Common myeloid progenitor, CD34-positive (primary cell): ENCODE measurements at regions not wholly inside any gene's neighbourhood (a gene's known extent, or its start where the extent isn't known, plus 50 kb on each side); places are given as distances from the start of the nearest gene placed in this dataset.

Experiments used
- CTCF ChIA-PET: fragments of 350-600 bp; sonication (Branson Sonifier 250); formaldehyde crosslinking; loops from one replicate; lab custom pipeline; 2021; ENCODE audit warnings: antibody characterized with exemption; lab: Charles Lee
- POLR2A ChIA-PET: fragments of 350-600 bp; sonication (Branson Sonifier 250); formaldehyde crosslinking; loops from one replicate; lab custom pipeline; 2021; ENCODE audit warnings: antibody characterized with exemption; lab: Charles Lee
- DNase-seq, 3 donors: peaks; one replicate each; pipeline versions ENCODE4 v3.0.0 to v3.0.0-alpha.2; 2013
- H3K27ac ChIP-seq, 2 experiments: 1 replicate in 1 of 2; 2 replicates in 1 of 2; pipeline ENCODE4 v1.7.0; 2013; ENCODE audit warnings: inconsistent platforms in 2 of 2, low read length in 2 of 2, mild to moderate bottlenecking in 2 of 2, low read depth in 1 of 2, moderate library complexity in 1 of 2; ENCODE audit not compliant: severe bottlenecking in 2 of 2, insufficient read depth in 1 of 2, poor library complexity in 1 of 2
- H3K27me3 ChIP-seq, 5 experiments: replicated peaks in 2 of 5; 1 replicate in 3 of 5; 2 replicates in 2 of 5; pipeline versions ENCODE4 v1.6.1 to v1.7.0; 2013; ENCODE audit warnings: low read length in 4 of 5, mild to moderate bottlenecking in 2 of 5, moderate library complexity in 2 of 5, inconsistent platforms in 1 of 5; ENCODE audit not compliant: insufficient read depth in 5 of 5, control insufficient read depth in 4 of 5
- H3K36me3 ChIP-seq, 4 experiments: 1 replicate in 2 of 4; 2 replicates in 2 of 4; pipeline versions ENCODE4 v1.6.1 to v1.7.0; 2013; ENCODE audit warnings: low read length in 3 of 4, control low read depth in 1 of 4, mild to moderate bottlenecking in 1 of 4; ENCODE audit not compliant: control insufficient read depth in 4 of 4, insufficient read depth in 4 of 4
- H3K4me1 ChIP-seq, 4 experiments: 1 replicate in 3 of 4; 2 replicates in 1 of 4; pipeline versions ENCODE4 v1.6.1 to v1.7.1; 2013; ENCODE audit warnings: low read length in 3 of 4, mild to moderate bottlenecking in 3 of 4, control low read depth in 1 of 4, inconsistent platforms in 1 of 4, moderate library complexity in 1 of 4; ENCODE audit not compliant: control insufficient read depth in 4 of 4, insufficient read depth in 4 of 4; ENCODE audit errors: control extremely low read depth in 1 of 4
- H3K4me3 ChIP-seq, 7 experiments: 1 replicate in 4 of 7; 2 replicates in 3 of 7; pipeline versions ENCODE4 v1.5.1 to v1.7.0; 2013; ENCODE audit warnings: mild to moderate bottlenecking in 7 of 7, low read length in 6 of 7, moderate library complexity in 6 of 7, inconsistent platforms in 2 of 7, low read depth in 2 of 7, control low read depth in 1 of 7; ENCODE audit not compliant: insufficient read depth in 4 of 7, control insufficient read depth in 1 of 7; ENCODE audit errors: extremely low read depth in 1 of 7
- H3K9me3 ChIP-seq, 5 experiments: 1 replicate in 4 of 5; 2 replicates in 1 of 5; pipeline versions ENCODE4 v1.6.1 to v1.7.1; 2013; ENCODE audit warnings: low read length in 4 of 5, mild to moderate bottlenecking in 2 of 5, inconsistent platforms in 1 of 5, low read depth in 1 of 5, moderate library complexity in 1 of 5; ENCODE audit not compliant: control insufficient read depth in 4 of 5, insufficient read depth in 2 of 5; ENCODE audit errors: control extremely low read depth in 1 of 5
- WGBS: methylation state at CpG from one replicate; pipeline ENCODE4 v1.1.5; 2013; ENCODE audit not compliant: insufficient coverage; 5-methylcytosine and 5-hydroxymethylcytosine counted together

GRCh38 chr5:159420940-159421339 is 90.7 kb upstream of the IL12B start:
- Histone ChIP-seq H3K36me3 (no peaks in the 10 kb centered on the region), H3K9me3 (no peaks in the 10 kb centered on the region), H3K4me1 (no peaks in the 10 kb centered on the region), H3K4me3 (no peak overlapping the region), H3K27ac (no peak overlapping the region), H3K27me3 (no peaks in the 10 kb centered on the region)
- POLR2A ChIA-PET: interaction anchor here (0.7 to 1.1 kb wide), 2 partner anchors 12 to 23 kb away, joined by 3 read pairs; no protein-coding TSS in a partner anchor
- no peak for DNase-seq
- CTCF ChIA-PET: interaction anchor here (1.1 to 2.0 kb wide), 5 partner anchors 9 to 80 kb away, joined by 3 to 6 read pairs (median 3); no protein-coding TSS in a partner anchor

- Histone ChIP-seq H3K27ac (no peak overlapping the region), H3K4me1 (peaks cover 2 to 6% (median 4%) of the 10 kb centered on the region in 4 experiments), H3K36me3 (no peaks in the 10 kb centered on the region), H3K4me3 (no peak overlapping the region), H3K9me3 (no peaks in the 10 kb centered on the region), H3K27me3 (no peaks in the 10 kb centered on the region)
- POLR2A ChIA-PET: no interaction called here
- 92% methylated on average over 2 of the region's 4 CpGs for WGBS
- CTCF ChIA-PET: interaction anchor here (0.7 to 1.7 kb wide), 2 partner anchors 10 to 81 kb away, joined by 3 to 5 read pairs; no protein-coding TSS in a partner anchor
- no peak for DNase-seq
Observed at GRCh38 chr5:159422361-159422760, 92.1 kb upstream of the IL12B start.

- no peak for DNase-seq
- H3K4me1 ChIP-seq: peaks cover 2 to 10% (median 9%) of the 10 kb centered on the region in 4 experiments
- H3K4me3 ChIP-seq: no peak overlapping the region
- WGBS: 93% methylated on average over 2 of the region's 2 CpGs
- no peaks in the 10 kb centered on the region for H3K9me3 ChIP-seq
- no peaks in the 10 kb centered on the region for H3K36me3 ChIP-seq
- H3K27me3 ChIP-seq: no peaks in the 10 kb centered on the region
- no peak overlapping the region for H3K27ac ChIP-seq
- CTCF ChIA-PET: interaction anchor here (0.7 kb wide), 1 partner anchor 82 kb away, joined by 3 read pairs; no protein-coding TSS in a partner anchor
- POLR2A ChIA-PET: no interaction called here
Observed at GRCh38 chr5:159422910-159423309, 92.6 kb upstream of the IL12B start.

- ChIA-PET POLR2A (no interaction called here), CTCF (interaction anchor here (0.6 kb wide), 1 partner anchor 424 kb away, joined by 3 read pairs; no protein-coding TSS in a partner anchor)
- Histone ChIP-seq H3K36me3 (no peaks in the 10 kb centered on the region), H3K27ac (no peak overlapping the region), H3K4me1 (peaks cover 2 to 13% (median 13%) of the 10 kb centered on the region in 4 experiments), H3K9me3 (no peaks in the 10 kb centered on the region), H3K4me3 (no peak overlapping the region), H3K27me3 (no peaks in the 10 kb centered on the region)
- DNase-seq: no peak
- WGBS: 100% methylated on average over 5 of the region's 6 CpGs
Observed at GRCh38 chr5:159424123-159424522, 93.8 kb upstream of the IL12B start.

- Histone ChIP-seq H3K4me3 (no peak overlapping the region), H3K27ac (no peak overlapping the region), H3K27me3 (no peaks in the 10 kb centered on the region), H3K36me3 (no peaks in the 10 kb centered on the region), H3K4me1 (peaks cover 2 to 13% (median 13%) of the 10 kb centered on the region in 4 experiments), H3K9me3 (peaks cover 0 to 4% (median 0%) of the 10 kb centered on the region in 5 experiments)
- no CpG with 5 or more reads among the region's 3 CpGs for WGBS
- DNase-seq: no peak
- POLR2A ChIA-PET: no interaction called here
- CTCF ChIA-PET: interaction anchor here (1.0 to 2.6 kb wide), 3 partner anchors 15 to 17 kb away, joined by 3 to 13 read pairs (median 4); no protein-coding TSS in a partner anchor
Observed at GRCh38 chr5:159426694-159427093, 96.4 kb upstream of the IL12B start.

GRCh38 chr5:159427180-159428012 is 97.1 kb upstream of the IL12B start:
- POLR2A ChIA-PET: no interaction called here
- Histone ChIP-seq H3K9me3 (peaks cover 0 to 4% (median 0%) of the 10 kb centered on the region in 5 experiments), H3K27ac (no peak overlapping the region), H3K4me3 (no peak overlapping the region), H3K27me3 (no peaks in the 10 kb centered on the region), H3K4me1 (peaks cover 2 to 13% (median 13%) of the 10 kb centered on the region in 4 experiments), H3K36me3 (no peaks in the 10 kb centered on the region)
- CTCF ChIA-PET: interaction anchor here (0.8 to 2.6 kb wide), 5 partner anchors 15 to 89 kb away, joined by 3 to 13 read pairs (median 4); no protein-coding TSS in a partner anchor
- 83% methylated on average over 5 of the region's 7 CpGs for WGBS
- peak in 2 of 3 donors; percentile 62 to 63 for DNase-seq
